ENCODE measurements at regions not wholly inside any gene's neighbourhood (a gene's known extent, or its start where the extent isn't known, plus 50 kb on each side); places are given as distances from the start of the nearest gene placed in this dataset.

DNA sequence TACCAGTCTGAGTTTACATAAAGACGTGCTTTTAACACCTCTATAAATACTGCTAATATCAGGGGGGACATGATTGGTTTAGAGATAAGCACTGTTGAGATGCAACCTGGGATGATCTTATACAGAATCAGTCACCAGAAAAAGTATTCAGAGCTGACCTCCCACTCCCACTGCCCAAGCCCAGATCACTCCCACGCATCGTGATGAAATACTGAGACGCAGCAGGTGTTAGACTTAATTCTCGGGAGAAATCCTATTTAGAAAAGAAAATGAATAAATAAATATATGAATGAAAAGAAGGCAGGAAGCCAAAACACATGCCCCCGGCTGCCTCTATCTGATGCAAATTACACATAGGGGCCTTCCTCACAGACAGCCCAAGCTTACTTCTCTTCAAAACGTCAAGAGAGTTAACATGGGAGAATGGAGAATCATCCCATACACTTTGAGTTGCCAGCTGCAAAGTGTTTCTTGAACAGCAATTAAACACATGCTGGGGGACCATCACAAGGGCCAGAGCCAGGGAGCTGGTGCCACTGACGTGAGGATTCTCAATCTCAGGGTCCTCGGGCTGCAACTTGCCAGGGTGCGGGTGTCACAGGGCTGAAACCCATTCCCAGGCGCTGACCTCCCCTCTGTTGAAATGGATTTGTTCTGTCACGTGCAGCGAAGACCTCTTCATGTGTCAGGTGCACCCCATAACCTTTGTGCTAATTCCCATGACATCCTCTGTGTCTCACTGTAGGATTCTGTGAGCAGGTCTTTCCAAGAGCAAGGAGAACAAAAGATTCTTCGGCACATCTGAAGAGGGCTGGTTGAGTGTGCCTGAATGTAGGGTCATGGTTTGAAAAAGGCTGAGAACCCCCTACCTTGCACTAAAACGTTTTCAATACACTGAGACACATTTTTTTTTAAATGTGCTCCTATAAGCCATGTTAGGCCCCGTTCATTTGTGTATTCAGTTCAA lies 764.2 kb upstream of the ARRDC4 start:
- Histone ChIP-seq H3K27ac (no peak overlapping the region), H3K27me3 (no peaks in the 10 kb centered on the region), H3K4me1 (ENCODE audit: control insufficient read depth in 1 of 2, insufficient read depth in 1 of 2, low read depth in 1 of 2, low read length in 1 of 2) (no peaks in the 10 kb centered on the region), H3K36me3 (no peaks in the 10 kb centered on the region), H3K9me3 (no peaks in the 10 kb centered on the region), H3K4me3 (ENCODE audit: low read depth in 1 of 2, low read length in 1 of 2) (no peak overlapping the region)
- TF ChIP-seq, protein P1, sequence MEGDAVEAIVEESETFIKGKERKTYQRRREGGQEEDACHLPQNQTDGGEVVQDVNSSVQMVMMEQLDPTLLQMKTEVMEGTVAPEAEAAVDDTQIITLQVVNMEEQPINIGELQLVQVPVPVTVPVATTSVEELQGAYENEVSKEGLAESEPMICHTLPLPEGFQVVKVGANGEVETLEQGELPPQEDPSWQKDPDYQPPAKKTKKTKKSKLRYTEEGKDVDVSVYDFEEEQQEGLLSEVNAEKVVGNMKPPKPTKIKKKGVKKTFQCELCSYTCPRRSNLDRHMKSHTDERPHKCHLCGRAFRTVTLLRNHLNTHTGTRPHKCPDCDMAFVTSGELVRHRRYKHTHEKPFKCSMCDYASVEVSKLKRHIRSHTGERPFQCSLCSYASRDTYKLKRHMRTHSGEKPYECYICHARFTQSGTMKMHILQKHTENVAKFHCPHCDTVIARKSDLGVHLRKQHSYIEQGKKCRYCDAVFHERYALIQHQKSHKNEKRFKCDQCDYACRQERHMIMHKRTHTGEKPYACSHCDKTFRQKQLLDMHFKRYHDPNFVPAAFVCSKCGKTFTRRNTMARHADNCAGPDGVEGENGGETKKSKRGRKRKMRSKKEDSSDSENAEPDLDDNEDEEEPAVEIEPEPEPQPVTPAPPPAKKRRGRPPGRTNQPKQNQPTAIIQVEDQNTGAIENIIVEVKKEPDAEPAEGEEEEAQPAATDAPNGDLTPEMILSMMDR (IDR thresholded peaks at IDR 0.05), result no peak

- Histone ChIP-seq H3K4me1 (ENCODE audit: control insufficient read depth in 1 of 2, insufficient read depth in 1 of 2, low read depth in 1 of 2, low read length in 1 of 2) (no peaks in the 10 kb centered on the region), H3K27me3 (no peaks in the 10 kb centered on the region), H3K27ac (no peak overlapping the region), H3K4me3 (ENCODE audit: low read depth in 1 of 2, low read length in 1 of 2) (no peak overlapping the region), H3K36me3 (no peaks in the 10 kb centered on the region), H3K9me3 (no peaks in the 10 kb centered on the region)
- TF ChIP-seq, protein P1 (IDR thresholded peaks at IDR 0.05), result no peak
Measured at GRCh38 chr15:97199393-97200051, 761.0 kb upstream of the ARRDC4 start.

DNA sequence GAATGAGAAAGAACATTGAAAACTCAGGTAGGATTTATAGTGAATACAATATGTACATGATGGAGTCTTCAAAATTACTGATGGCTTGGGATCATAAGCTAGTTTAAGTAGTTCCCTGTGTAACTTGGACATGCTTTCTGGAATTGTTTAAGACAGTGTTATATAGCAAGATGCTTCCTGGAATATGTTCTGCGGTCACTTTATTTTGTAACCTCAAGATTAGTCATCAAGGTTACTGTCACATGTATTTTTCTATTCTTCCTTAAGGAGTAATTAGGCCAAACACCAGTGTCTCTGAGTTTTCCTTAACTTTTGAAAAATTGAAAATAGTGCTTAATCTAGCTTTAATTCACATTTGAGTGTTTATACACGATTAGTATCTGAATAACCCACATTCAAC lies 760.3 kb upstream of the ARRDC4 start:
- H3K4me3 ChIP-seq (ENCODE audit: low read depth in 1 of 2, low read length in 1 of 2), result no peak overlapping the region
- H3K27ac ChIP-seq, result no peak overlapping the region
- no peaks in the 10 kb centered on the region for H3K36me3 ChIP-seq
- H3K27me3 ChIP-seq, result no peaks in the 10 kb centered on the region
- no peaks in the 10 kb centered on the region for H3K4me1 ChIP-seq (ENCODE audit: control insufficient read depth in 1 of 2, insufficient read depth in 1 of 2, low read depth in 1 of 2, low read length in 1 of 2)
- no peaks in the 10 kb centered on the region for H3K9me3 ChIP-seq
- TF ChIP-seq, protein P1 (IDR thresholded peaks at IDR 0.05), result no peak

DNA sequence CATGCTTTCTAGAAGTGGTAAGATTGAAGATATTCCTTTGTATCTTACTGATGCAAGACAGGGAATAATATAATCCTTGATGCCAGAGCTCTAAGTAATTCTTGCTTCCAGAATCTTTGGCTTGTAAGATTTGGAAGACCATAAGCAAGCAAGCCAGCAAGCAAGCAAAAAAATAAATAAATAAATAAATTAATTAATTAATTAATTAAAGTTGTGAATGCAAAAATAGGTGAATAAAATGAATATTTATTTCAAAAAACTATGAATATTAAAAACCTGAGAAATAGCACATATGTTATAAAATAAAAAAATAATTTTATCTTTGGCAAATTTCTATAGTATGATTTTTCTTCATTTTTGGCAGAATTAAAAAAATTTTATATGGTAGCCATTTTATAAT lies 750.2 kb upstream of the ARRDC4 start:
- Histone ChIP-seq H3K4me3 (ENCODE audit: low read depth in 1 of 2, low read length in 1 of 2) (no peak overlapping the region), H3K9me3 (no peaks in the 10 kb centered on the region), H3K27me3 (no peaks in the 10 kb centered on the region), H3K27ac (no peak overlapping the region), H3K4me1 (ENCODE audit: control insufficient read depth in 1 of 2, insufficient read depth in 1 of 2, low read depth in 1 of 2, low read length in 1 of 2) (no peaks in the 10 kb centered on the region), H3K36me3 (no peaks in the 10 kb centered on the region)
- TF ChIP-seq, protein P1 (IDR thresholded peaks at IDR 0.05), result no peak

- Histone ChIP-seq H3K27ac (no peak overlapping the region), H3K36me3 (no peaks in the 10 kb centered on the region), H3K4me1 (ENCODE audit: control insufficient read depth in 1 of 2, insufficient read depth in 1 of 2, low read depth in 1 of 2, low read length in 1 of 2) (no peaks in the 10 kb centered on the region), H3K4me3 (ENCODE audit: low read depth in 1 of 2, low read length in 1 of 2) (no peak overlapping the region), H3K9me3 (no peaks in the 10 kb centered on the region), H3K27me3 (no peaks in the 10 kb centered on the region)
- TF ChIP-seq, protein P1 (IDR thresholded peaks at IDR 0.05), result no peak
Measured at GRCh38 chr15:97215629-97216028, 744.9 kb upstream of the ARRDC4 start.
